HAP-1 (cell line): ENCODE measurements at regions not wholly inside any gene's neighbourhood (a gene's known extent, or its start where the extent isn't known, plus 50 kb on each side); places are given as distances from the start of the nearest gene placed in this dataset.
A peak's percentile ranks its signal among the peaks of the same experiment; 100 is the strongest.
"Not testable (repeated sequence)": the region's sequence is repeated elsewhere in the genome, so short reads cannot be mapped to it uniquely, and the experiment has no call there.

Experiments
- DNase-seq, 2 experiments: peaks; one replicate each; pipeline ENCODE4 v3.0.0-alpha.2; 2016 to 2020; ENCODE audit warnings: low spot score in 2 of 2
- H3K27me3 ChIP-seq: fragments of 250-450 bp; sonication (Bioruptor Pico); 2 replicates; pipeline ENCODE4 v1.5.1; 2020; ENCODE audit warnings: low read depth, mild to moderate bottlenecking, moderate library complexity
- H3K36me3 ChIP-seq: fragments of 250-450 bp; sonication (Bioruptor Pico); replicated peaks from 2 replicates; pipeline ENCODE4 v1.5.1; 2020; ENCODE audit warnings: mild to moderate bottlenecking
- H3K4me1 ChIP-seq: fragments of 250-450 bp; sonication (Bioruptor Pico); 2 replicates; pipeline ENCODE4 v1.5.1; 2020; ENCODE audit warnings: mild to moderate bottlenecking
- H3K4me3 ChIP-seq: fragments of 250-450 bp; sonication (Bioruptor Pico); 2 replicates; pipeline ENCODE4 v1.5.1; 2020; ENCODE audit warnings: mild to moderate bottlenecking, moderate library complexity
- H3K9me3 ChIP-seq: fragments of 250-450 bp; sonication (Bioruptor Pico); 2 replicates; pipeline ENCODE4 v1.5.1; 2020; ENCODE audit warnings: mild to moderate bottlenecking, moderate library complexity
- in situ Hi-C: fragments of 300-500 bp; cut with MboI; formaldehyde crosslinking; loops from 3 replicates; pipeline ENCODE4 v1.14.3; 2020; ENCODE audit warnings: low sequenced_read_pairs, inconsistent platforms, mixed read lengths

- no peaks in the 10 kb centered on the region for H3K4me1 ChIP-seq
- no peaks in the 10 kb centered on the region for H3K9me3 ChIP-seq
- no peak for DNase-seq
- H3K36me3 ChIP-seq, result no peaks in the 10 kb centered on the region
- H3K4me3 ChIP-seq, result no peak overlapping the region
- no peaks in the 10 kb centered on the region for H3K27me3 ChIP-seq
- in situ Hi-C loops, result no loop called here
Measured at GRCh38 chr1:88560621-88561020, 123.5 kb upstream of the PKN2 start.

- in situ Hi-C loops, result no loop called here
- no peak overlapping the region for H3K4me3 ChIP-seq
- no peaks in the 10 kb centered on the region for H3K27me3 ChIP-seq
Measured at GRCh38 chr1:88562991-88563390, 121.1 kb upstream of the PKN2 start.

GRCh38 chr1:88566615-88567387, 117.3 kb upstream of the PKN2 start:
- Histone ChIP-seq H3K27me3 (no peaks in the 10 kb centered on the region), H3K4me1 (peaks cover 32% of the 10 kb centered on the region), H3K36me3 (no peaks in the 10 kb centered on the region), H3K4me3 (no peak overlapping the region), H3K9me3 (no peaks in the 10 kb centered on the region)
- in situ Hi-C loops, result no loop called here
- peak in 1 of 2 experiments; percentile 8 for DNase-seq

More at GRCh38 chr1:88562991-88563390, 121.1 kb upstream of the PKN2 start:
- Histone ChIP-seq H3K9me3 (no peaks in the 10 kb centered on the region), H3K36me3 (no peaks in the 10 kb centered on the region), H3K4me1 (peaks cover 8% of the 10 kb centered on the region)
- no peak for DNase-seq

GRCh38 chr1:88571506-88571905, 112.6 kb upstream of the PKN2 start:
- Histone ChIP-seq H3K27me3 (no peaks in the 10 kb centered on the region), H3K9me3 (no peaks in the 10 kb centered on the region), H3K36me3 (no peaks in the 10 kb centered on the region), H3K4me1 (peaks cover 58% of the 10 kb centered on the region), H3K4me3 (no peak overlapping the region)
- in situ Hi-C loops, result no loop called here
- peak; percentile 45 to 90 for DNase-seq

- Histone ChIP-seq H3K4me1 (peaks cover 5% of the 10 kb centered on the region), H3K36me3 (no peaks in the 10 kb centered on the region), H3K27me3 (no peaks in the 10 kb centered on the region), H3K9me3 (no peaks in the 10 kb centered on the region), H3K4me3 (no peak overlapping the region)
- DNase-seq, result no peak
- in situ Hi-C loops, result no loop called here
Measured at GRCh38 chr1:88579598-88579997, 104.5 kb upstream of the PKN2 start.

- no peak overlapping the region for H3K4me3 ChIP-seq
- in situ Hi-C loops, result no loop called here
- no peak for DNase-seq
- no peaks in the 10 kb centered on the region for H3K9me3 ChIP-seq
- H3K36me3 ChIP-seq, result no peaks in the 10 kb centered on the region
- no peaks in the 10 kb centered on the region for H3K4me1 ChIP-seq
- H3K27me3 ChIP-seq, result no peaks in the 10 kb centered on the region
Measured at GRCh38 chr1:88581703-88582102, 102.4 kb upstream of the PKN2 start.

GRCh38 chr1:88593358-88593757, 90.7 kb upstream of the PKN2 start:
- Histone ChIP-seq H3K4me3 (no peak overlapping the region), H3K36me3 (no peaks in the 10 kb centered on the region), H3K4me1 (no peaks in the 10 kb centered on the region), H3K9me3 (0 out of 2 replicates have a peak, but pooled peaks cover 2% of the 10 kb centered on the region), H3K27me3 (no peaks in the 10 kb centered on the region)
- in situ Hi-C loops, result no loop called here
- no peak for DNase-seq

- in situ Hi-C loops, result no loop called here
- no peaks in the 10 kb centered on the region for H3K4me1 ChIP-seq
- no peak overlapping the region for H3K4me3 ChIP-seq
- DNase-seq, result peak; percentile 45 to 88
- H3K9me3 ChIP-seq, result 0 out of 2 replicates have a peak, but pooled peaks cover 2% of the 10 kb centered on the region
- H3K36me3 ChIP-seq, result no peaks in the 10 kb centered on the region
- no peaks in the 10 kb centered on the region for H3K27me3 ChIP-seq
Measured at GRCh38 chr1:88595355-88596002, 88.6 kb upstream of the PKN2 start.

- in situ Hi-C loops, result not testable (repeated sequence)
Measured at GRCh38 chr1:88597973-88598372, 86.1 kb upstream of the PKN2 start.

GRCh38 chr1:88608139-88608943, 75.7 kb upstream of the PKN2 start:
- no peaks in the 10 kb centered on the region for H3K27me3 ChIP-seq
- in situ Hi-C loops, result no loop called here
- peak; percentile 12 to 46 for DNase-seq

More at GRCh38 chr1:88597973-88598372, 86.1 kb upstream of the PKN2 start:
- H3K27me3 ChIP-seq, H3K9me3 ChIP-seq, H3K36me3 ChIP-seq, H3K4me1 ChIP-seq, DNase-seq, H3K4me3 ChIP-seq: not testable (repeated sequence)

GRCh38 chr1:88609051-88609450, 75.0 kb upstream of the PKN2 start:
- DNase-seq, result no peak
- no peak overlapping the region for H3K4me3 ChIP-seq
- H3K27me3 ChIP-seq, result no peaks in the 10 kb centered on the region
- in situ Hi-C loops, result no loop called here
- no peaks in the 10 kb centered on the region for H3K36me3 ChIP-seq
- H3K4me1 ChIP-seq, result no peaks in the 10 kb centered on the region
- H3K9me3 ChIP-seq, result no peaks in the 10 kb centered on the region

More at GRCh38 chr1:88608139-88608943, 75.7 kb upstream of the PKN2 start:
- H3K4me1 ChIP-seq, result no peaks in the 10 kb centered on the region
- H3K4me3 ChIP-seq, result no peak overlapping the region
- no peaks in the 10 kb centered on the region for H3K9me3 ChIP-seq
- H3K36me3 ChIP-seq, result no peaks in the 10 kb centered on the region

GRCh38 chr1:88610687-88611086, 73.4 kb upstream of the PKN2 start:
- Histone ChIP-seq H3K4me3 (no peak overlapping the region), H3K9me3 (no peaks in the 10 kb centered on the region), H3K27me3 (no peaks in the 10 kb centered on the region), H3K36me3 (no peaks in the 10 kb centered on the region), H3K4me1 (no peaks in the 10 kb centered on the region)
- DNase-seq, result no peak
- in situ Hi-C loops, result no loop called here

GRCh38 chr1:88612292-88612691, 71.8 kb upstream of the PKN2 start:
- no peak for DNase-seq
- no peak overlapping the region for H3K4me3 ChIP-seq
- H3K27me3 ChIP-seq, result no peaks in the 10 kb centered on the region
- in situ Hi-C loops, result no loop called here
- H3K36me3 ChIP-seq, result no peaks in the 10 kb centered on the region
- no peaks in the 10 kb centered on the region for H3K4me1 ChIP-seq
- H3K9me3 ChIP-seq, result no peaks in the 10 kb centered on the region

GRCh38 chr1:88612773-88613172, 71.3 kb upstream of the PKN2 start:
- in situ Hi-C loops, result no loop called here

More at GRCh38 chr1:88612773-88613172, 71.3 kb upstream of the PKN2 start:
- Histone ChIP-seq H3K9me3 (peaks cover 2% of the 10 kb centered on the region; the same call in 1 of the 2 replicates), H3K4me3 (no peak overlapping the region), H3K4me1 (no peaks in the 10 kb centered on the region), H3K27me3 (no peaks in the 10 kb centered on the region), H3K36me3 (no peaks in the 10 kb centered on the region)
- DNase-seq, result no peak
